ENCODE measurements at regions not wholly inside any gene's neighbourhood (a gene's known extent, or its start where the extent isn't known, plus 50 kb on each side); places are given as distances from the start of the nearest gene placed in this dataset.

- no peak overlapping the region for H3K14ac ChIP-seq (ENCODE audit: insufficient read depth, low read length)
- DNase-seq: no peak
- no peak overlapping the region for H4K91ac ChIP-seq (ENCODE audit: insufficient read length, low read depth, low read length)
- H2BK120ac ChIP-seq (ENCODE audit: low read depth, low read length, poor library complexity, severe bottlenecking): no peak overlapping the region
- Mint-ChIP-seq H3K27me3 (ENCODE audit: low read depth) (no peaks in the 10 kb centered on the region), H3K27ac (no peak overlapping the region; a peak in 1 of 7 replicates), H3K4me1 (peaks cover 56 to 63% of the 10 kb centered on the region in 2 experiments), H3K9me3 (peaks cover 11 to 14% of the 10 kb centered on the region in 2 experiments), H3K4me3 (no peak overlapping the region), H3K36me3 (ENCODE audit: insufficient read depth in 1 of 3, low read depth in 3 of 3) (peaks cover 6 to 28% (median 11%) of the 10 kb centered on the region in 3 experiments)
- H3K27ac ChIP-seq (ENCODE audit: insufficient read length, low read depth, low read length): no peak overlapping the region
- H3K23me2 ChIP-seq (ENCODE audit: insufficient read length, low read depth, low read length, poor library complexity, severe bottlenecking): no peaks in the 10 kb centered on the region
- no peak overlapping the region for H3K23ac ChIP-seq (ENCODE audit: insufficient read length, low read depth, low read length)
- H3K9ac ChIP-seq (ENCODE audit: extremely low read depth, insufficient read length, low read length): no peak overlapping the region
- H2BK15ac ChIP-seq (ENCODE audit: low read depth, low read length): no peak overlapping the region
- no peak overlapping the region for H3T11ph ChIP-seq (ENCODE audit: low read length)
- H3K18ac ChIP-seq (ENCODE audit: insufficient read length, low read depth, low read length): no peak overlapping the region
- H3K4me2 ChIP-seq (ENCODE audit: insufficient read depth, insufficient read length, low read length): no peak overlapping the region
- H3K79me1 ChIP-seq (ENCODE audit: insufficient read depth, low read depth, low read length, poor library complexity, severe bottlenecking): no peaks in the 10 kb centered on the region
- H2BK12ac ChIP-seq (ENCODE audit: insufficient read length, low read depth, low read length): no peak overlapping the region
- no peak overlapping the region for H2BK5ac ChIP-seq (ENCODE audit: insufficient read length, low read length)
- no peak overlapping the region for H4K8ac ChIP-seq (replicated peaks; ENCODE audit: insufficient read length, low read depth, low read length)
- H4K20me1 ChIP-seq (ENCODE audit: control insufficient read depth, insufficient read depth, insufficient read length): no peaks in the 10 kb centered on the region
- no peak overlapping the region for H4K5ac ChIP-seq (ENCODE audit: insufficient read length, low read depth, low read length)
- no peak overlapping the region for H2BK20ac ChIP-seq (ENCODE audit: low read depth, low read length, poor library complexity, severe bottlenecking)
- no peak overlapping the region for H3K4ac ChIP-seq (ENCODE audit: low read depth, low read length)
- no peaks in the 10 kb centered on the region for H3K27me3 ChIP-seq (ENCODE audit: insufficient read depth, low read length)
- WGBS (ENCODE audit: extremely low coverage, insufficient read length, low lambda C conversion rate): no CpG with 5 or more reads among the region's 10 CpGs
- H2AK5ac ChIP-seq (ENCODE audit: insufficient read length, low read length): no peak overlapping the region
- TF ChIP-seq CTCF (conservative IDR thresholded peaks at IDR 0.05): no peak
- H3K9me3 ChIP-seq (ENCODE audit: control insufficient read depth, low read depth, low read length): no peaks in the 10 kb centered on the region
- no peak overlapping the region for H2AFZ ChIP-seq (ENCODE audit: low read length)
- no peak overlapping the region for H3K56ac ChIP-seq (ENCODE audit: insufficient read length, low read depth, low read length)
- no peaks in the 10 kb centered on the region for H3K79me2 ChIP-seq (ENCODE audit: insufficient read depth, low read length)
- peaks cover 11% of the 10 kb centered on the region for H3K4me1 ChIP-seq (ENCODE audit: insufficient read depth, low read length)
These were observed 513.9 kb downstream of the ZNF608 start for GRCh38 chr5:124232515-124232914.
